GM23338 (cell line): ENCODE measurements at regions not wholly inside any gene's neighbourhood (a gene's known extent, or its start where the extent isn't known, plus 50 kb on each side); places are given as distances from the start of the nearest gene placed in this dataset.

Source experiments
- ATAC-seq: fragments of 200-7000 bp; cut with Tn5 transposase; 3 replicates; pipeline ENCODE4 v1.9.1; 2020
- DNase-seq: peaks from one replicate; pipeline ENCODE4 v3.0.0-alpha.2; 2015; ENCODE audit warnings: low spot score
- H2AFZ ChIP-seq: fragments of 200-600 bp; sonication (generic); 2 replicates; pipeline ENCODE4 v1.8.0; 2016; ENCODE audit warnings: antibody characterized with exemption, mild to moderate bottlenecking, moderate library complexity
- H3F3A ChIP-seq: fragments of 200-600 bp; sonication (generic); replicated peaks from 2 replicates; pipeline ENCODE4 v1.8.0; 2017; ENCODE audit warnings: antibody characterized with exemption, mixed run types, low read depth
- H3K27ac ChIP-seq: fragments of 200-600 bp; sonication (generic); 2 replicates; pipeline ENCODE4 v1.6.1; 2016; ENCODE audit warnings: low read depth
- H3K27me3 ChIP-seq: fragments of 200-600 bp; sonication (generic); 2 replicates; pipeline ENCODE4 v1.8.0; 2016; ENCODE audit warnings: mild to moderate bottlenecking, mixed run types, moderate library complexity; ENCODE audit not compliant: insufficient read depth
- H3K36me3 ChIP-seq: fragments of 200-600 bp; sonication (generic); 2 replicates; pipeline ENCODE4 v1.8.0; 2016; ENCODE audit warnings: mild to moderate bottlenecking; ENCODE audit not compliant: insufficient read depth
- H3K4me1 ChIP-seq: fragments of 200-600 bp; sonication (generic); 2 replicates; pipeline ENCODE4 v1.8.0; 2016; ENCODE audit warnings: mild to moderate bottlenecking, moderate library complexity; ENCODE audit not compliant: insufficient read depth
- H3K4me2 ChIP-seq: fragments of 200-600 bp; sonication (generic); 2 replicates; pipeline ENCODE4 v1.7.1; 2017; ENCODE audit warnings: mixed run types
- H3K4me3 ChIP-seq: fragments of 200-600 bp; sonication (generic); 2 replicates; pipeline ENCODE4 v1.6.1; 2016; ENCODE audit warnings: mixed run types
- H3K79me2 ChIP-seq: fragments of 200-600 bp; sonication (generic); replicated peaks from 2 replicates; pipeline ENCODE4 v1.8.0; 2017; ENCODE audit warnings: mild to moderate bottlenecking; ENCODE audit not compliant: insufficient read depth
- H3K9me2 ChIP-seq: fragments of 200-600 bp; sonication (generic); 2 replicates; pipeline ENCODE4 v1.8.0; 2017; ENCODE audit not compliant: insufficient read depth
- H4K20me1 ChIP-seq: fragments of 200-600 bp; sonication (generic); replicated peaks from 2 replicates; pipeline ENCODE4 v1.8.0; 2017; ENCODE audit warnings: mild to moderate bottlenecking; ENCODE audit not compliant: insufficient read depth
- H3K27ac Mint-ChIP-seq: 2 replicates; pipeline ENCODE4 v1.8.0; 2020; ENCODE audit warnings: inconsistent platforms, mild to moderate bottlenecking, moderate library complexity, mixed read lengths
- H3K27me3 Mint-ChIP-seq: 3 replicates; pipeline ENCODE4 v1.8.0; 2022; ENCODE audit warnings: low read depth, mild to moderate bottlenecking, moderate library complexity, mixed read lengths, inconsistent platforms; ENCODE audit not compliant: insufficient read depth, poor library complexity
- H3K36me3 Mint-ChIP-seq: 3 replicates; pipeline ENCODE4 v1.8.0; 2021; ENCODE audit warnings: low read depth, mild to moderate bottlenecking, inconsistent platforms, moderate library complexity, mixed read lengths
- H3K4me1 Mint-ChIP-seq: 3 replicates; pipeline ENCODE4 v1.8.0; 2020; ENCODE audit warnings: mild to moderate bottlenecking, inconsistent platforms, mixed read lengths
- H3K4me3 Mint-ChIP-seq: 3 replicates; pipeline ENCODE4 v1.8.0; 2021; ENCODE audit warnings: moderate library complexity, mild to moderate bottlenecking, inconsistent platforms, mixed read lengths
- H3K9me3 Mint-ChIP-seq: 3 replicates; pipeline ENCODE4 v1.8.0; 2020; ENCODE audit warnings: moderate library complexity, mild to moderate bottlenecking, inconsistent platforms, mixed read lengths
- CREB1 ChIP-seq: fragments of 250-450 bp; sonication (Bioruptor Pico); IDR thresholded peaks from 2 replicates; pipeline ENCODE4 v1.5.0; 2020; ENCODE audit warnings: low read depth, mild to moderate bottlenecking, moderate library complexity
- ETS1 ChIP-seq: IDR thresholded peaks from 2 replicates; pipeline ENCODE4 v1.6.1; 2016; ENCODE audit warnings: antibody characterized with exemption
- EZH2 ChIP-seq: fragments of 200-600 bp; sonication (generic); IDR thresholded peaks from one replicate; pipeline ENCODE4 v1.8.0; 2017; ENCODE audit warnings: antibody characterized with exemption, mild to moderate bottlenecking, low read depth; ENCODE audit not compliant: unreplicated experiment
- JUNB ChIP-seq: IDR thresholded peaks from one replicate; pipeline ENCODE4 v1.6.1; 2016; ENCODE audit warnings: antibody characterized with exemption; ENCODE audit not compliant: unreplicated experiment
- NANOG ChIP-seq: IDR thresholded peaks from 2 replicates; pipeline ENCODE4 v1.6.1; 2016; ENCODE audit warnings: antibody characterized with exemption, borderline replicate concordance
- POLR2AphosphoS5 ChIP-seq: IDR thresholded peaks from 2 replicates; pipeline ENCODE4 v1.6.1; 2016; ENCODE audit warnings: antibody characterized with exemption, low read depth
- REST ChIP-seq: IDR thresholded peaks from one replicate; pipeline ENCODE4 v1.6.1; 2018; ENCODE audit warnings: antibody characterized with exemption; ENCODE audit not compliant: unreplicated experiment
- STAT1 ChIP-seq: IDR thresholded peaks from one replicate; pipeline ENCODE4 v1.6.1; 2016; ENCODE audit warnings: antibody characterized with exemption; ENCODE audit not compliant: unreplicated experiment
- ZNF114 ChIP-seq: fragments of 250-450 bp; sonication (Bioruptor Pico); IDR thresholded peaks from 2 replicates; pipeline ENCODE4 v1.5.0; 2020; ENCODE audit warnings: mild to moderate bottlenecking, moderate library complexity
- ZNF331 ChIP-seq: fragments of 250-450 bp; sonication (Bioruptor Pico); IDR thresholded peaks from 2 replicates; pipeline ENCODE4 v1.5.0; 2020; ENCODE audit warnings: low read depth, mild to moderate bottlenecking, moderate library complexity
- ZNF462 ChIP-seq: fragments of 250-450 bp; sonication (Bioruptor Pico); IDR thresholded peaks from 2 replicates; pipeline ENCODE4 v1.5.0; 2020; ENCODE audit warnings: mild to moderate bottlenecking, moderate library complexity

DNA sequence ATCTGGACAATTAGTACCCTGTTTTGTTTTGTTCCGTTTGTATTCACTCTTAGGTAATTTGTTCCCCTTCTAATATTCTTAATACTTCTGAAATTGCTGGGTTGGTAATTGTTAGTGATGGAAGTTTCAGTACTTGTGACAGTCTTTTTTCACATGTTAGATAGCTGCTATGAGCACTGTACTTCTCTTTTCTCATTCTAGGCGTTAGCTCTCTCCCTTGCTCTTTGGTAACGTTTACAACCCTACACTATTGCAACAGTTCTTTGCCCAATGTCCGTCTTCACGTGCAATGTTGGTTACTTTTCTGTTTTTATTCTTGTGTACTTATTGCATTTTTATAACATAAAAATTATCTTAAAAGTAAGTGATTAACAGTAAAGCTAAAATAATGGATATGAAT, 1509.0 kb downstream of the MAT2B start:
- H3F3A ChIP-seq, result no peaks in the 10 kb centered on the region
- no peaks in the 10 kb centered on the region for H3K4me1 ChIP-seq
- no peaks in the 10 kb centered on the region for H3K27me3 Mint-ChIP-seq
- H3K79me2 ChIP-seq, result no peaks in the 10 kb centered on the region
- TF ChIP-seq EZH2 (no peak), ZNF331 (CRISPR knock-in tag) (no peak), STAT1 (no peak)
- no peak overlapping the region for H3K4me2 ChIP-seq
- no peak overlapping the region for H2AFZ ChIP-seq
- no peaks in the 10 kb centered on the region for H3K27me3 ChIP-seq
- no peaks in the 10 kb centered on the region for H4K20me1 ChIP-seq
- H3K4me3 Mint-ChIP-seq, result no peak overlapping the region
- no peak overlapping the region for H3K4me3 ChIP-seq
- H3K36me3 ChIP-seq, result no peaks in the 10 kb centered on the region
- no peaks in the 10 kb centered on the region for H3K9me2 ChIP-seq
- ATAC-seq (no peak), DNase-seq (no peak)
- H3K27ac ChIP-seq, result no peak overlapping the region
- H3K36me3 Mint-ChIP-seq, result no peaks in the 10 kb centered on the region
- H3K27ac Mint-ChIP-seq, result no peak overlapping the region
- no peaks in the 10 kb centered on the region for H3K9me3 Mint-ChIP-seq
- no peaks in the 10 kb centered on the region for H3K4me1 Mint-ChIP-seq

GRCh38 chr5:165015126-165015525, 1509.7 kb downstream of the MAT2B start:
- Mint-ChIP-seq H3K27ac (no peak overlapping the region), H3K9me3 (no peaks in the 10 kb centered on the region; the same call in 2 of the 3 replicates), H3K4me3 (no peak overlapping the region), H3K27me3 (no peaks in the 10 kb centered on the region), H3K36me3 (peaks cover 2% of the 10 kb centered on the region; the same call in 1 of the 3 replicates), H3K4me1 (no peaks in the 10 kb centered on the region)
- Histone ChIP-seq H3K79me2 (no peaks in the 10 kb centered on the region), H3K36me3 (no peaks in the 10 kb centered on the region), H4K20me1 (no peaks in the 10 kb centered on the region), H3K4me3 (no peak overlapping the region), H3F3A (no peaks in the 10 kb centered on the region), H3K27me3 (no peaks in the 10 kb centered on the region), H3K27ac (no peak overlapping the region), H3K9me2 (no peaks in the 10 kb centered on the region), H3K4me1 (no peaks in the 10 kb centered on the region), H3K4me2 (no peak overlapping the region), H2AFZ (peak overlapping the region; percentile 19; the same call in 1 of the 2 replicates)
- ATAC-seq (no peak), DNase-seq (no peak)
- no peak for TF ChIP-seq CREB1
- no peak for TF ChIP-seq POLR2AphosphoS5
- TF ChIP-seq ETS1, result no peak
- no peak for TF ChIP-seq ZNF462 (CRISPR knock-in tag)
- TF ChIP-seq REST, result no peak
- no peak for TF ChIP-seq JUNB
- no peak for TF ChIP-seq ZNF114 (CRISPR knock-in tag)
- TF ChIP-seq NANOG, result no peak
- no peak for TF ChIP-seq EZH2
